Keratinocyte (primary cell): ENCODE measurements at regions not wholly inside any gene's neighbourhood (a gene's known extent, or its start where the extent isn't known, plus 50 kb on each side); places are given as distances from the start of the nearest gene placed in this dataset.

ENCODE experiments used
- EZH2 ChIP-seq: IDR thresholded peaks from one replicate; pipeline ENCODE4 v1.6.1; 2012; ENCODE audit warnings: inconsistent platforms, mild to moderate bottlenecking, low read length, moderate library complexity
- TF ChIP-seq, protein P1 (sequence below), 3 experiments: IDR thresholded peaks in 1 of 3; conservative IDR thresholded peaks in 1 of 3; optimal IDR thresholded peaks in 1 of 3; 2 replicates in 2 of 3; 3 replicates in 1 of 3; pipeline versions ENCODE3 to v1.5.1; 2011; ENCODE audit warnings: low read length in 3 of 3, mild to moderate bottlenecking in 3 of 3, moderate library complexity in 2 of 3, control low read depth in 1 of 3, inconsistent platforms in 1 of 3; ENCODE audit not compliant: insufficient read depth in 2 of 3; ENCODE audit errors: extremely low read depth in 1 of 3

DNA sequence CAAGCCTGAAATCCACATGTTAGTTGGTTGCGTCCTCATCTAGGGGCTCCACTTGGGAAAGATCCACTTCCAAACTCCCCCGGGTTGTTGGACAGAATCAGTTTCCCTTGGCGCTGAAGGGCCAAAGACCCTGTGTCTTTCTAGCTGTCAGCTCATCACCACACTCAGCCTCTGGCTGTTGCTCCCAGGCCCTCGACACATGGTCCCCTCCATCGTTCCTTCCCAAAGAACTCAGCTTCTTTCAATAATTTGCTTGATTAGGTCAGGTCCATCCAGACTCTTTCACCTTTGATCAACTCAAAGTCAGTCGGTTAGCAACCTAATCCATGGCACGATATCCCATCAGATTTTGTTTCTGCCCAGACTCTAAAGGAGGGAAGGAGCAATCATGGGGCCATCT is 254.8 kb upstream of the SULF2 start:
- no peak for TF ChIP-seq EZH2
- TF ChIP-seq, protein P1, sequence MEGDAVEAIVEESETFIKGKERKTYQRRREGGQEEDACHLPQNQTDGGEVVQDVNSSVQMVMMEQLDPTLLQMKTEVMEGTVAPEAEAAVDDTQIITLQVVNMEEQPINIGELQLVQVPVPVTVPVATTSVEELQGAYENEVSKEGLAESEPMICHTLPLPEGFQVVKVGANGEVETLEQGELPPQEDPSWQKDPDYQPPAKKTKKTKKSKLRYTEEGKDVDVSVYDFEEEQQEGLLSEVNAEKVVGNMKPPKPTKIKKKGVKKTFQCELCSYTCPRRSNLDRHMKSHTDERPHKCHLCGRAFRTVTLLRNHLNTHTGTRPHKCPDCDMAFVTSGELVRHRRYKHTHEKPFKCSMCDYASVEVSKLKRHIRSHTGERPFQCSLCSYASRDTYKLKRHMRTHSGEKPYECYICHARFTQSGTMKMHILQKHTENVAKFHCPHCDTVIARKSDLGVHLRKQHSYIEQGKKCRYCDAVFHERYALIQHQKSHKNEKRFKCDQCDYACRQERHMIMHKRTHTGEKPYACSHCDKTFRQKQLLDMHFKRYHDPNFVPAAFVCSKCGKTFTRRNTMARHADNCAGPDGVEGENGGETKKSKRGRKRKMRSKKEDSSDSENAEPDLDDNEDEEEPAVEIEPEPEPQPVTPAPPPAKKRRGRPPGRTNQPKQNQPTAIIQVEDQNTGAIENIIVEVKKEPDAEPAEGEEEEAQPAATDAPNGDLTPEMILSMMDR (optimal IDR thresholded peaks at IDR 0.05 in 1 of 3, IDR thresholded peaks at IDR 0.05 in 1 of 3, conservative IDR thresholded peaks at IDR 0.05 in 1 of 3; ENCODE audit: extremely low read depth in 1 of 3, insufficient read depth in 2 of 3, low read length in 3 of 3): no peak
